ENCODE measurements at regions not wholly inside any gene's neighbourhood (a gene's known extent, or its start where the extent isn't known, plus 50 kb on each side); places are given as distances from the start of the nearest gene placed in this dataset.

DNA sequence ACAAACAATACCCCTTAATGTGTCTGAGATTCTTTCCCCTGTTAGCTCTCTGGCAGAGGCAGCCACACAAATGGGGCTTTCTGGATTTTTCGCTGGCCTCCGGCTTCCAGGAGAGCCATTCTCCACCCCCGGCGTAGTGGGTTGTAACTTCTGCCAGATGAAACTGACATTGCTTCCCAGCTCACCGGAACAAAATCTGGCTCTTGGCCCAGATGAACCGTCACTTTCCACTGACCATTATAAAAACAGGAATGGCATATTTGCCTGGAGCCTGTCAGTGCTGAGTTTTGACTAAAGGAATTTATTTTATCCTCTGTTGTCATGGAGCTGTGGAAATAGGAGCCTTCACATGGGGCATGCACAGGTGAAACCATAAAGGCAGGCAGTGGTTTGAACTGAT lies 120.6 kb upstream of the GPR12 start:
- POLR2A ChIA-PET = no interaction called here
- no peaks in the 10 kb centered on the region for H3K36me3 Mint-ChIP-seq (ENCODE audit: insufficient read depth, unreplicated experiment)

DNA sequence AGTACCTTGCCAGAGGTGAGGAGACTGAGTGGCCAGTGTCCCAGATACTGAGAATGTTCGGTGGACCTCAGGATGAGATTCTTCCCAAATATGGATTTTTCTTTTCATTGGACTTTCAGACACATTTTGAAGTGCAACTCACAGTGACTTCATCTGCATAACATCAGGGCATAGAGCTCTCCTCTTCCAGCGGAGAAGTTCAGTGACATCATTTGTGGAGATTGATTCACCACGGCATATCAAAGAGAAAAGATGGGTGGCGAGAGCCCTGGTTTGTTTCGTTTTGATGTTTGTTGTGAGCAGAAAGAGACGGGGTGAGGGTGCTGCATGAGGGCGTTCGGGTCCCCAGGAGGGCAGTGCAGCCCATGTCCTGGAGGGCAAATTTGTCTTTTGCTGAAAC lies 120.1 kb upstream of the GPR12 start:
- TF ChIP-seq CTCF (IDR thresholded peaks at IDR 0.05; ENCODE audit: insufficient read depth in 1 of 2, low read depth in 1 of 2, low read length in 1 of 2, severe bottlenecking in 1 of 2, unreplicated experiment in 1 of 2) = no peak
- Mint-ChIP-seq H3K4me1 (ENCODE audit: low read depth, unreplicated experiment) (no peaks in the 10 kb centered on the region), H3K9me3 (ENCODE audit: unreplicated experiment) (peaks cover 29% of the 10 kb centered on the region), H3K4me3 (ENCODE audit: unreplicated experiment) (no peak overlapping the region), H3K27me3 (ENCODE audit: insufficient read depth, unreplicated experiment) (peaks cover 25% of the 10 kb centered on the region), H3K36me3 (ENCODE audit: insufficient read depth, unreplicated experiment) (no peaks in the 10 kb centered on the region), H3K27ac (ENCODE audit: unreplicated experiment) (no peak overlapping the region)
- no TSS peak for BruUV-seq (replicated peaks)
- DNase-seq = no peak
- CTCF ChIA-PET = no interaction called here
- Histone ChIP-seq H3K9me3 (peaks cover 12% of the 10 kb centered on the region), H3K36me3 (ENCODE audit: control insufficient read depth, insufficient read depth, low read length) (no peaks in the 10 kb centered on the region), H3K27me3 (replicated peaks; ENCODE audit: control insufficient read depth, insufficient read depth, low read length) (no peaks in the 10 kb centered on the region; the same call in 1 of the 2 replicates), H3K4me1 (no peaks in the 10 kb centered on the region), H3K4me3 (ENCODE audit: low read depth, low read length) (no peak overlapping the region)
- POLR2A ChIA-PET = no interaction called here
- intact Hi-C loops (cut with micrococcal nuclease; ENCODE audit: unreplicated experiment) = no loop called here

More for the DNA sequence above, 120.6 kb upstream of the GPR12 start:
- TF ChIP-seq CTCF (IDR thresholded peaks at IDR 0.05; ENCODE audit: insufficient read depth in 1 of 2, low read depth in 1 of 2, low read length in 1 of 2, severe bottlenecking in 1 of 2, unreplicated experiment in 1 of 2) = no peak
- H3K9me3 Mint-ChIP-seq (ENCODE audit: unreplicated experiment) = peaks cover 29% of the 10 kb centered on the region
- Histone ChIP-seq H3K27me3 (replicated peaks; ENCODE audit: control insufficient read depth, insufficient read depth, low read length) (no peaks in the 10 kb centered on the region; the same call in 1 of the 2 replicates), H3K4me1 (no peaks in the 10 kb centered on the region), H3K36me3 (ENCODE audit: control insufficient read depth, insufficient read depth, low read length) (no peaks in the 10 kb centered on the region), H3K4me3 (ENCODE audit: low read depth, low read length) (no peak overlapping the region), H3K9me3 (peaks cover 10% of the 10 kb centered on the region)
- peaks cover 27% of the 10 kb centered on the region for H3K27me3 Mint-ChIP-seq (ENCODE audit: insufficient read depth, unreplicated experiment)
- CTCF ChIA-PET = no interaction called here
- H3K4me3 Mint-ChIP-seq (ENCODE audit: unreplicated experiment) = no peak overlapping the region
- BruUV-seq (replicated peaks) = no TSS peak
- no peaks in the 10 kb centered on the region for H3K4me1 Mint-ChIP-seq (ENCODE audit: low read depth, unreplicated experiment)
- no peak for DNase-seq
- intact Hi-C loops (cut with micrococcal nuclease; ENCODE audit: unreplicated experiment) = no loop called here
- H3K27ac Mint-ChIP-seq (ENCODE audit: unreplicated experiment) = no peak overlapping the region

- DNase-seq = no peak
- H3K4me1 ChIP-seq = no peaks in the 10 kb centered on the region
- POLR2A ChIA-PET = no interaction called here
- H3K36me3 ChIP-seq (ENCODE audit: control insufficient read depth, insufficient read depth, low read length) = no peaks in the 10 kb centered on the region
- Mint-ChIP-seq H3K4me3 (ENCODE audit: unreplicated experiment) (no peak overlapping the region), H3K9me3 (ENCODE audit: unreplicated experiment) (peaks cover 19% of the 10 kb centered on the region), H3K27me3 (ENCODE audit: insufficient read depth, unreplicated experiment) (peaks cover 15% of the 10 kb centered on the region), H3K36me3 (ENCODE audit: insufficient read depth, unreplicated experiment) (no peaks in the 10 kb centered on the region), H3K4me1 (ENCODE audit: low read depth, unreplicated experiment) (no peaks in the 10 kb centered on the region), H3K27ac (ENCODE audit: unreplicated experiment) (no peak overlapping the region)
- intact Hi-C loops (cut with micrococcal nuclease; ENCODE audit: unreplicated experiment) = no loop called here
- no peak for TF ChIP-seq CTCF (IDR thresholded peaks at IDR 0.05; ENCODE audit: insufficient read depth in 1 of 2, low read depth in 1 of 2, low read length in 1 of 2, severe bottlenecking in 1 of 2, unreplicated experiment in 1 of 2)
- BruUV-seq (replicated peaks) = no TSS peak
- peaks cover 14% of the 10 kb centered on the region for H3K9me3 ChIP-seq
- no peak overlapping the region for H3K4me3 ChIP-seq (ENCODE audit: low read depth, low read length)
- CTCF ChIA-PET = no interaction called here
- no peaks in the 10 kb centered on the region; the same call in 1 of the 2 replicates for H3K27me3 ChIP-seq (replicated peaks; ENCODE audit: control insufficient read depth, insufficient read depth, low read length)
Measured at GRCh38 chr13:26878438-26878837, 117.9 kb upstream of the GPR12 start.
